ENCODE measurements at regions not wholly inside any gene's neighbourhood (a gene's known extent, or its start where the extent isn't known, plus 50 kb on each side); places are given as distances from the start of the nearest gene placed in this dataset.

DNA sequence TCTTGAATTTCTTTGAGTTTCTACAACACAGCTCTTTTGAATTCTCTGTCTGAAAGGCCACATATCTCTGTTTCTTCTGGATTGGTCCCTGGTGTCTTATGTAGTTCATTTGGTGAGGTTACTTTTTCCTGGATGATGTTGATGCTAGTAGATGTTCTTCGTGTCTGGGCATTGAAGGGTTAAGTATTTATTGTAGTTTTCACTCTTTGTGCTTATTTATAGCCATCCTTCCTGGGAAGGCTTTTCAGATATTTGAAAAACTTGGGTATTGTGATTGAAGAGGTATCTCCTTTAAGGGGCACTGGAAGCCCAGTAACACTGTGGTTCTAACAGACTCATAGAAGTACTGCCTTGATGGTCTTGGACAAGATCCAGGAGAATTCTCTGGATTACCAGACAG, 338.5 kb upstream of the SPRY2 start:
- H4K20me1 ChIP-seq (ENCODE audit: insufficient read depth, low read length) = no peaks in the 10 kb centered on the region
- H2BK15ac ChIP-seq (ENCODE audit: low read depth, low read length) = no peak overlapping the region
- H3K9me1 ChIP-seq (ENCODE audit: insufficient read depth, low read length) = no peaks in the 10 kb centered on the region
- H3K56ac ChIP-seq (ENCODE audit: extremely low read depth, insufficient read depth, low read length) = no peak overlapping the region
- H3K9ac ChIP-seq (ENCODE audit: low read depth, low read length) = no peak overlapping the region
- TF ChIP-seq NFE2L2 (IDR thresholded peaks at IDR 0.05; ENCODE audit: low read depth, low read length) (no peak), MXI1 (IDR thresholded peaks at IDR 0.05; ENCODE audit: borderline replicate concordance, low read depth, low read length) (no peak), RAD21 (IDR thresholded peaks at IDR 0.05; ENCODE audit: low read length) (no peak), MAFK (IDR thresholded peaks at IDR 0.05; ENCODE audit: low read depth, low read length) (no peak), CEBPB (IDR thresholded peaks at IDR 0.05; ENCODE audit: low read depth, low read length) (no peak), SMC3 (IDR thresholded peaks at IDR 0.05; ENCODE audit: low read depth, low read length) (no peak), MAZ (IDR thresholded peaks at IDR 0.05; ENCODE audit: borderline replicate concordance, low read depth, low read length) (no peak), RCOR1 (IDR thresholded peaks at IDR 0.05; ENCODE audit: insufficient replicate concordance, low read length) (no peak), BHLHE40 (IDR thresholded peaks at IDR 0.05; ENCODE audit: low read depth, low read length) (no peak), CHD1 (IDR thresholded peaks at IDR 0.05; ENCODE audit: low read depth, low read length) (no peak), POLR2A (IDR thresholded peaks at IDR 0.05; ENCODE audit: low read depth, low read length) (no peak), RFX5 (IDR thresholded peaks at IDR 0.05; ENCODE audit: low read depth, low read length) (no peak), FOS (IDR thresholded peaks at IDR 0.05; ENCODE audit: low read depth, low read length) (no peak)
- TF ChIP-seq, protein P1, sequence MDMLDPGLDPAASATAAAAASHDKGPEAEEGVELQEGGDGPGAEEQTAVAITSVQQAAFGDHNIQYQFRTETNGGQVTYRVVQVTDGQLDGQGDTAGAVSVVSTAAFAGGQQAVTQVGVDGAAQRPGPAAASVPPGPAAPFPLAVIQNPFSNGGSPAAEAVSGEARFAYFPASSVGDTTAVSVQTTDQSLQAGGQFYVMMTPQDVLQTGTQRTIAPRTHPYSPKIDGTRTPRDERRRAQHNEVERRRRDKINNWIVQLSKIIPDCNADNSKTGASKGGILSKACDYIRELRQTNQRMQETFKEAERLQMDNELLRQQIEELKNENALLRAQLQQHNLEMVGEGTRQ (IDR thresholded peaks at IDR 0.05; ENCODE audit: low read depth, low read length) = no peak
- TF ChIP-seq, protein P2, sequence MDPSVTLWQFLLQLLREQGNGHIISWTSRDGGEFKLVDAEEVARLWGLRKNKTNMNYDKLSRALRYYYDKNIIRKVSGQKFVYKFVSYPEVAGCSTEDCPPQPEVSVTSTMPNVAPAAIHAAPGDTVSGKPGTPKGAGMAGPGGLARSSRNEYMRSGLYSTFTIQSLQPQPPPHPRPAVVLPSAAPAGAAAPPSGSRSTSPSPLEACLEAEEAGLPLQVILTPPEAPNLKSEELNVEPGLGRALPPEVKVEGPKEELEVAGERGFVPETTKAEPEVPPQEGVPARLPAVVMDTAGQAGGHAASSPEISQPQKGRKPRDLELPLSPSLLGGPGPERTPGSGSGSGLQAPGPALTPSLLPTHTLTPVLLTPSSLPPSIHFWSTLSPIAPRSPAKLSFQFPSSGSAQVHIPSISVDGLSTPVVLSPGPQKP (IDR thresholded peaks at IDR 0.05; ENCODE audit: borderline replicate concordance, low read depth, low read length) = no peak
- TF ChIP-seq, protein P3, sequence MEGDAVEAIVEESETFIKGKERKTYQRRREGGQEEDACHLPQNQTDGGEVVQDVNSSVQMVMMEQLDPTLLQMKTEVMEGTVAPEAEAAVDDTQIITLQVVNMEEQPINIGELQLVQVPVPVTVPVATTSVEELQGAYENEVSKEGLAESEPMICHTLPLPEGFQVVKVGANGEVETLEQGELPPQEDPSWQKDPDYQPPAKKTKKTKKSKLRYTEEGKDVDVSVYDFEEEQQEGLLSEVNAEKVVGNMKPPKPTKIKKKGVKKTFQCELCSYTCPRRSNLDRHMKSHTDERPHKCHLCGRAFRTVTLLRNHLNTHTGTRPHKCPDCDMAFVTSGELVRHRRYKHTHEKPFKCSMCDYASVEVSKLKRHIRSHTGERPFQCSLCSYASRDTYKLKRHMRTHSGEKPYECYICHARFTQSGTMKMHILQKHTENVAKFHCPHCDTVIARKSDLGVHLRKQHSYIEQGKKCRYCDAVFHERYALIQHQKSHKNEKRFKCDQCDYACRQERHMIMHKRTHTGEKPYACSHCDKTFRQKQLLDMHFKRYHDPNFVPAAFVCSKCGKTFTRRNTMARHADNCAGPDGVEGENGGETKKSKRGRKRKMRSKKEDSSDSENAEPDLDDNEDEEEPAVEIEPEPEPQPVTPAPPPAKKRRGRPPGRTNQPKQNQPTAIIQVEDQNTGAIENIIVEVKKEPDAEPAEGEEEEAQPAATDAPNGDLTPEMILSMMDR (conservative IDR thresholded peaks at IDR 0.05; ENCODE audit: low read depth, low read length) = no peak
- BruUV-seq (replicated peaks) = no TSS peak
- H3K14ac ChIP-seq (replicated peaks; ENCODE audit: low read depth, low read length) = no peak overlapping the region
- H3K23ac ChIP-seq (ENCODE audit: low read depth, low read length) = no peak overlapping the region
- H2BK120ac ChIP-seq (ENCODE audit: low read depth, low read length) = no peak overlapping the region
- H3K18ac ChIP-seq (ENCODE audit: low read depth, low read length) = no peak overlapping the region
- dilution Hi-C loops (cut with HindIII; ENCODE audit: low sequenced_read_pairs, unreplicated experiment) = no loop called here
- H3K27ac ChIP-seq (ENCODE audit: insufficient read depth, low read length) = no peak overlapping the region
- no peak overlapping the region for H4K8ac ChIP-seq (ENCODE audit: low read depth in 2 of 2, low read length in 2 of 2)
- H2AK9ac ChIP-seq (replicated peaks; ENCODE audit: low read depth, low read length, poor library complexity) = no peak overlapping the region
- no peak overlapping the region for H3K4me3 ChIP-seq (ENCODE audit: insufficient read depth, low read depth, low read length)
- no peaks in the 10 kb centered on the region for H3K36me3 ChIP-seq (ENCODE audit: control insufficient read depth, insufficient read depth, low read length)
- no peak overlapping the region for H2AFZ ChIP-seq (replicated peaks; ENCODE audit: low read length, poor library complexity)
- no peak overlapping the region for H4K91ac ChIP-seq (ENCODE audit: insufficient read depth, low read depth, low read length)
- CTCF ChIA-PET = no interaction called here
- no peaks in the 10 kb centered on the region for H3K27me3 ChIP-seq (ENCODE audit: control insufficient read depth, insufficient read depth, low read length)
- DNase-seq = no peak
- H4K5ac ChIP-seq (ENCODE audit: low read depth, low read length) = no peak overlapping the region
- ATAC-seq (ENCODE audit: low read depth) = no peak
- no peaks in the 10 kb centered on the region for H3K4me1 ChIP-seq (ENCODE audit: control insufficient read depth, insufficient read depth, low read length)
- no peaks in the 10 kb centered on the region for H3K79me1 ChIP-seq (ENCODE audit: low read depth in 1 of 2, low read length in 2 of 2)
- no peak overlapping the region for H3K4me2 ChIP-seq (ENCODE audit: low read depth, low read length)
- POLR2A ChIA-PET (ENCODE audit: unreplicated experiment) = no interaction called here
- intact Hi-C loops (cut with micrococcal nuclease) = no loop called here
- WGBS, 2 experiments (ENCODE audit: extremely low coverage in 2 of 2, insufficient read length in 1 of 2) = no CpG with 5 or more reads among the region's 1 CpG
- H2BK20ac ChIP-seq (ENCODE audit: low read depth, low read length) = no peak overlapping the region
- H2BK5ac ChIP-seq (ENCODE audit: low read depth, low read length, poor library complexity, severe bottlenecking) = no peak overlapping the region
- H2AK5ac ChIP-seq (ENCODE audit: low read depth, low read length) = no peak overlapping the region
- in situ Hi-C loops (cut with MboI; ENCODE audit: low sequenced_read_pairs) = no loop called here
- H3K4ac ChIP-seq (ENCODE audit: low read depth, low read length) = no peak overlapping the region
- H3K9me3 ChIP-seq (ENCODE audit: control insufficient read depth, insufficient read depth, low read length) = peaks cover 5% of the 10 kb centered on the region; the same call in 1 of the 2 replicates

Data from IMR-90 (cell line).